HG02870 (cell line): ENCODE measurements at regions not wholly inside any gene's neighbourhood (a gene's known extent, or its start where the extent isn't known, plus 50 kb on each side); places are given as distances from the start of the nearest gene placed in this dataset.
"Not testable (repeated sequence)": the region's sequence is repeated elsewhere in the genome, so short reads cannot be mapped to it uniquely, and the experiment has no call there.

Source experiments
- ATAC-seq: cut with Tn5 transposase; IDR thresholded peaks from one replicate; pipeline ENCODE4 v1.9.1; 2021; ENCODE audit warnings: mild to moderate bottlenecking, moderate library complexity; ENCODE audit not compliant: unreplicated experiment

- no peak for ATAC-seq
Observed at GRCh38 chr4:124947622-124948265, 235.2 kb upstream of the ANKRD50 start.

GRCh38 chr4:124946696-124947095, 234.2 kb upstream of the ANKRD50 start:
- no peak for ATAC-seq

- ATAC-seq, result no peak
Observed at GRCh38 chr4:124945422-124945821, 232.9 kb upstream of the ANKRD50 start.

DNA sequence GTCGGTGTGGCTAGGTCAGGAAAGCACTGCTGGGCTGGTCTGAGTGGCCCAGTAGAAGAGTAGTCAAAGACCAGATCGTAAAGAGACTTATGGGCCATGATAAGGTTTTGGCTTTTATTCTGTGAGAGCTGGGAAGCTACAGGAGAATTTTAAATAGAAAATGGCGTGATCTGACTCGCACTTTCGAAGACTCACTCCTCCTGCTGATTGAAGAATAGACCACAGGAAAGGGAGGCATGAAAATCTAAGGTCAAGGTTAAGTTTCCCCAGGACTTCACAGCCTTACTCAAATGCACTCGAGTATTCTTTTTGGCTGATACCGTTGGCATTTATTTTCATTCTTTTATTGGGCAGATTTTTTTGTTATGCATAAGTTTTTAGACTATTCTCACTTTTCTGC, 231.4 kb upstream of the ANKRD50 start:
- no peak for ATAC-seq

- no peak for ATAC-seq
Observed at GRCh38 chr4:124943145-124943889, 230.8 kb upstream of the ANKRD50 start.

- no peak for ATAC-seq
Observed at GRCh38 chr4:124941267-124941666, 228.7 kb upstream of the ANKRD50 start.

GRCh38 chr4:124940387-124940786, 227.9 kb upstream of the ANKRD50 start:
- no peak for ATAC-seq

DNA sequence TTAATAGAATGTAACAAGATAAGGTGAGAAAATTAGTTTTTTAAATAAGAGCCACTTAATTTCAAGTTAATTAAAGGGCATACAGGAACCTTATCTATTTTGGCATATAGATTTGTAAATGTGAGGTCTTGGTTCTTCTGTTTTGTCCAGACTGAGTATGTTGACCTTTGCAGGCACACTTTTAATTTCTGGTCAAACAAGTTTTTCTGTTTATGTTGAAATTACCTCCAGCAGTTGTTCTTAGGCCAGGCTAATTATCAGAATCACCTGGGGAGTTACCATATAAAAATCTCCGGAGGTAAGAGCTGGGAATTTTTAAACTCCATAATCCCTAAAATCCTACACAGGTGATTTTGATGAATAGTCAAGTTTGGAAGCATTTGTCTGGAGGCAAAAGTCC, 227.4 kb upstream of the ANKRD50 start:
- ATAC-seq, result no peak

DNA sequence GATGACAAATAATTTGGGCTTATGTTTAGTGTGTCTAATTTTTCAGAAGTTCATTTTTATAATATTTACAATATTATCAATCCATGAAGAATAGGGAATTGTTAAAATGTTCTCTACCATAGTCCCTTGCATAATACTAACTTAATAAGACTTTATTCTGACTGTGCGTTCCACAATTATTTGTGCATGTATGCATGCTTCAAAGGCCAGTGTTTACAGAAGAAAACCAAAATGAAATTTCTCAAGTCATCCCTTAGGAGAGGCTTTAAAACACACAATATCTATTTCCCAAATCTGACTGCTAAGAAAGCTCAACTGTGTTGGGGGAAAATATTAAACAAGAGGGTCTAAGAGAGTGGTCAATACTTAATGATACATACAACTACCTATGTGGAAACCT, 226.3 kb upstream of the ANKRD50 start:
- no peak for ATAC-seq

DNA sequence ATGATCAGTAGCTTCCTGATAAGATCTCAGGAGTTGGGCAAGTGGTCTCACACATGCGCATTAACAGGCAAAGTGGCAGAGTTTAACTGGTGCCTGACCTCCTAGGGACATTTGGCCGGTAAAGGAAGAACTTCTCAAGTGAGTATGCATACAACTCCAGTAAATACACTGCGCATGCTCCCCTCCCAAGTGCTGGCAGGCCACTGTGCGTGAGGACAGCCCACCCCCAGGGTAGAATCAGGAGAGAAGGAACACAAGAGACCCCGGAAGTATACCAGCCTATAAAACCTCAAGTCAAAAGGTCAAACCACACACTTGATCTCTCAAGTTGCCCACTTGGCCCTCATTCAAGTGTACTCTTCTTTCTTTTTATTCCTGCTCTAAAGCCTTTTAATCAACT, 225.5 kb upstream of the ANKRD50 start:
- no peak for ATAC-seq

- no peak for ATAC-seq
Observed at GRCh38 chr4:124936427-124936826, 223.9 kb upstream of the ANKRD50 start.

DNA sequence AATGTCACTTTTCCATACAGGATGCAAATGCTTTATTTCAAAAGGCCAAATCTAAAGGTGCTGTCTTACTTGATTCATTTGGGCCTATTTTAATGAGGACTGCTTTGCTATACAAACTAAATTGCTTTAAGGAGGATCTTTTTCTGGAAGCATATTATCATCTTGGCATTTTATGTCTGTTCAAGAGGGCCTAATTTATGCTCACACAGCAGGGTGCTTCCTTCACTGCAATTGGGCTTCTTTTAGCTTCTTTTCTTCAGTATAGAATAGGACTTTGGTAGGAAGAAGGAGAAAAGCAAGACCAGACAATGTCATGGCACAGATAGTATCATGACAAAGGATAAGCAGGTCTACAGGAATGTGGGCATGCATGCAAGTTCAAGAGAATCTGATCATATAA, 222.4 kb upstream of the ANKRD50 start:
- ATAC-seq, result no peak

GRCh38 chr4:124933521-124933920, 221.0 kb upstream of the ANKRD50 start:
- no peak for ATAC-seq

DNA sequence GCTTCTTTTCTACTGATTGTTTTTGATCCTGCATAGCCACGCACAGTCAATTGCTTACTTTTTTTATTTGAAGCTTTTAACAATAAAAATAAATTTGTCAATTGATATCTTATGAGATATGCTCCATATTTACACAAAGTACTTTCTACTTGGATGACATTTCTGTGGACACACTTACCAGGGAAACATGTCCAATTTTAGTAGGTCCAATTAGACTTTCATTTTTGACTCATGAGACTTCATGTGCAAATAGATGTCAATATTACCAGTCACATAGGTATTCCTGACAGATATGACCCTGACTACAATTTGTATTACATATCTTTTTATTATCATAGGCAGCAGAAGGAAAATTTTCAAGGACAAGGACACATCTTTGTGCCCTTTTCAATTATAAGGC, 219.9 kb upstream of the ANKRD50 start:
- ATAC-seq, result no peak

- ATAC-seq, result no peak
Observed at GRCh38 chr4:124931050-124931449, 218.5 kb upstream of the ANKRD50 start.

DNA sequence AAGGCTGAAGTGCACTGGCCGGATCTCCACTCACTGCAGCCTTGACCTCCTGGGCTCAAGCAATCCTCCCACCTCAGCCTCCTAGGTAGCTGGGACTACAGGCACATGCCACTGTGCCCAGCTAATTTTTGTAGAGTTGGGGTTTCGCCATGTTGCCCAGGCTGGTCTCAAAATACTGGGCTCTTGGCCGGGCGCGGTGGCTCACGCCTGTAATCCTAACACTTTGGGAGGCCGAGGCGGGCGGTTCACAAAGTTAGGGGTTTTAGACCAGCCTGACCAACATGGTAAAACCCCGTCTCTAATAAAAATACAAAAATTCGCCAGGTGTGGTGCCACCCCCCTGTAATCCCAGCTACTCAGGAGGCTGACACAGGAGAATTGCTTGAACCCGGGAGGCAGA, 210.2 kb upstream of the ANKRD50 start:
- ATAC-seq, result not testable (repeated sequence)

DNA sequence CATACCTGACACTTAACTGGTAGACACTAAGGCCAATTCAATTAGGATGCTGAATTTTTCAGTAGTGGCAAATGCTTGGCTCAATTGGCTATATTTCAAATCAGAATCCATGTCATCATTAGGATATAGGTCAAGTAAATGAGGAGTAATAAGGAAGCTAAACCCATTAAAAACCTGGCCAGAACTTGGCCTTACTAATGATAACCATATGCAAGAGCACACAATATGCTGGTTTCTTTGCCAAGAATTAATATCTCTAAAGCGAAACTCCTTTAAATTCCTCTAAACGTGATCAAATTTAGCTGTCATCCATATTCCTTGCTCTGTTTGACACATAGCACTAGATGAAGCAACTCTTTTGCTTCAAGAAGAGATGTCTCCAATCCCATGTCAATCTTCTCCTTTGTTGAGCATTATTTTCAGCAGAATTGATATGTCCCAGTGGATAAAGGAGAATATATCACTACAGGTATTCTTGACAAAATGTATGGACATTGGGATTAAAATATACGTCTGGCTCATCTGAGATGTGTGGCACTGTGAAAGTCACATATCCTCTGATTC, 206.1 kb upstream of the ANKRD50 start:
- no peak for ATAC-seq

GRCh38 chr4:124915073-124915472, 202.5 kb upstream of the ANKRD50 start:
- ATAC-seq, result no peak

DNA sequence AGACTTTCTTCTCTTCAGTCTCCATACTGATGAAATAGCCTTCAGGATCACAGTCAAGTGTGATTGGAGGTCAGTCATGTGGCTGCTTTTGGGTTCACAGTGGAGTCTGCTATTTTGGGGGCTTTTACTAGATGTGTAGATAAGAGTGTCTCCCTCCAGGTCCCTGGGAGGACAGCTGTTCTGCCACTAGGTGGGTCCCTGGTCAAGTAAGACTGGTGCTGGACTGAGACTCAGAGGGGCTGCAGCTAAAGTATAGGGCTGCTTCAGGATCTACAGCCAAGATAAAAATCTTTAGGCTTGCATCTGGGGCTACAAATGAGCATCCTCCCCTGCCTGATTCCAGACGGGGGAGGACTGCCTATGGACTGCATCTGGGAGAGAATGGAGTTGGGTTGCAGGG, 200.7 kb upstream of the ANKRD50 start:
- no peak for ATAC-seq

- ATAC-seq, result no peak
Observed at GRCh38 chr4:124910327-124910726, 197.8 kb upstream of the ANKRD50 start.

DNA sequence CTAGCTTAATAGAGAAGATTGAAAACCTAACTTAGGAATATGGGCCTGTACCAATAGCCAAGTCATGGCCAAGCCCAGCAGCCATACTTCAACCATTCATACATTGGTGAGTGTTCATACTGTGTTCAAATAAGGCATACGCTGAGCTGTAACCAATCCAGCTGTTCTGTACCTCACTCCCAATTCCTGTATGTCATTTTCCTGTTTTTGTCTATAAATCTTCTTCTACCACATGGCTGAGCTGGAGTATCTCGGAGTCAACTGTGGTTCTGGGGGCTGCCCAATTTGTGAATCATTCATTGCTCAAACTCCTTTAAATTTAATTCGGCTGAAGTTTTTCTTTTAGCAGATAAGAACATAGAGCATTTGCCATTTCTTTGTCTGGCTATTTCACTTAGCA, 195.3 kb upstream of the ANKRD50 start:
- ATAC-seq, result no peak

DNA sequence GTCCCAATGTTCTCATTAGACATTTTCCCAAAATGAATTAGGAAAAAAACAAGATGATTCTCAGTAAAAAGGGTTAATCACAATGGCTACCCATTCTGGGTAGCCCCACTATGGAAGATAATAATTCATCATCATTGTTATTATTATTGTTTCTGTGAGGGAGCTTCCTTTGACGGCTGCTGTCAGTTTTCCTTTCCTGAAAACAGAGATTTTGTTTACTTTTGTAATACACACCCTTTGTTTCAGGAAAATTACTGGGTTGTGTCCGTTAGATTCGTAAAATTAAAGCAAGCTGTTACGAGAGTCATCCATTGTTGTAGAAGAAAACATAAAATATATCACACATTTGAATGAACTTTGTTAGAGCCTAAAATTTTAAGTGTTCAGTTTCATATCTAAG, 192.9 kb upstream of the ANKRD50 start:
- ATAC-seq, result no peak
